Gastroesophageal sphincter (tissue), 3 donors: ENCODE measurements at regions not wholly inside any gene's neighbourhood (a gene's known extent, or its start where the extent isn't known, plus 50 kb on each side); places are given as distances from the start of the nearest gene placed in this dataset.

Source experiments
- CTCF ChIP-seq, 4 experiments: fragments of 200-600 bp in 2 of 4; fragments of 450-650 bp in 2 of 4; sonication (generic) in 1 of 4; IDR thresholded peaks; one replicate each; pipeline ENCODE4 v1.5.1; 2017 to 2019; ENCODE audit warnings: antibody characterized with exemption in 4 of 4, mild to moderate bottlenecking in 2 of 4, moderate library complexity in 2 of 4
- EP300 ChIP-seq: sonication (generic); formaldehyde crosslinking; IDR thresholded peaks from one replicate; pipeline ENCODE4 v1.6.1; 2017; ENCODE audit warnings: antibody characterized with exemption, mild to moderate bottlenecking
- POLR2A ChIP-seq, 2 donors: fragments of 450-650 bp; IDR thresholded peaks; one replicate each; pipeline ENCODE4 v1.6.1; 2017; ENCODE audit warnings: antibody characterized with exemption in 2 of 2, mild to moderate bottlenecking in 2 of 2, moderate library complexity in 1 of 2

GRCh38 chr15:94036156-94036555 lies 195.2 kb upstream of the MCTP2 start:
- TF ChIP-seq CTCF (IDR thresholded peaks at IDR 0.05) (no peak), POLR2A (IDR thresholded peaks at IDR 0.05) (no peak), EP300 (no peak)
